WTC11 (cell line): ENCODE measurements at regions not wholly inside any gene's neighbourhood (a gene's known extent, or its start where the extent isn't known, plus 50 kb on each side); places are given as distances from the start of the nearest gene placed in this dataset.
"Not testable (repeated sequence)": the region's sequence is repeated elsewhere in the genome, so short reads cannot be mapped to it uniquely, and the experiment has no call there.

Experiments
- ATAC-seq: fragments of 200-7000 bp; cut with Tn5 transposase; 2 replicates; pipeline ENCODE4 v1.10.0; 2021; ENCODE audit warnings: mild to moderate bottlenecking, moderate library complexity
- CTCF ChIA-PET: fragments of 300-600 bp; sonication (Branson Sonifier 250); formaldehyde crosslinking; loops from one replicate; lab custom pipeline; 2021; ENCODE audit warnings: antibody characterized with exemption; lab: Charles Lee
- POLR2A ChIA-PET: fragments of 350-600 bp; sonication (Branson Sonifier 250); formaldehyde crosslinking; loops from one replicate; lab custom pipeline; 2021; ENCODE audit warnings: antibody characterized with exemption; lab: Charles Lee
- DNase-seq: peaks from one replicate; pipeline ENCODE4 v3.0.0; 2021; ENCODE audit warnings: low spot score
- H3K27ac Mint-ChIP-seq: 2 replicates; pipeline ENCODE4 v1.8.0; 2021; ENCODE audit warnings: mixed read lengths
- H3K27me3 Mint-ChIP-seq: 2 replicates; pipeline ENCODE4 v1.8.0; 2021; ENCODE audit warnings: low read depth, mild to moderate bottlenecking, moderate library complexity, mixed read lengths
- H3K36me3 Mint-ChIP-seq: 2 replicates; pipeline ENCODE4 v1.8.0; 2021; ENCODE audit warnings: mixed read lengths
- H3K4me1 Mint-ChIP-seq: 2 replicates; pipeline ENCODE4 v1.8.0; 2022; ENCODE audit warnings: mixed read lengths
- H3K4me3 Mint-ChIP-seq: 2 replicates; pipeline ENCODE4 v1.8.0; 2021; ENCODE audit warnings: mild to moderate bottlenecking, moderate library complexity, mixed read lengths
- H3K9me3 Mint-ChIP-seq: 2 replicates; pipeline ENCODE4 v1.8.0; 2021; ENCODE audit warnings: mixed read lengths
- CREM ChIP-seq: sonication (generic); formaldehyde crosslinking; IDR thresholded peaks from 2 replicates; pipeline ENCODE4 v1.8.1; 2022; ENCODE audit warnings: mild to moderate bottlenecking, missing genetic modification reagents, moderate library complexity
- ELF4 ChIP-seq: sonication (generic); formaldehyde crosslinking; IDR thresholded peaks from 2 replicates; pipeline ENCODE4 v1.8.1; 2022; ENCODE audit warnings: low read depth, mild to moderate bottlenecking, moderate library complexity, missing genetic modification reagents
- GRHL2 ChIP-seq: fragments of 250-450 bp; sonication (Bioruptor Pico); IDR thresholded peaks from 2 replicates; pipeline ENCODE4 v1.8.0; 2022; ENCODE audit warnings: mild to moderate bottlenecking, moderate library complexity; ENCODE audit not compliant: insufficient replicate concordance, severe bottlenecking
- IRF2 ChIP-seq: sonication (generic); formaldehyde crosslinking; IDR thresholded peaks from 2 replicates; pipeline ENCODE4 v1.8.0; 2022; ENCODE audit warnings: low read depth, missing genetic modification reagents, borderline replicate concordance
- JAZF1 ChIP-seq: fragments of 250-450 bp; sonication (Bioruptor Pico); IDR thresholded peaks from 2 replicates; pipeline ENCODE4 v1.9.0; 2021; ENCODE audit warnings: moderate library complexity, mild to moderate bottlenecking, inconsistent platforms
- JUN ChIP-seq: sonication (generic); formaldehyde crosslinking; IDR thresholded peaks from 2 replicates; pipeline ENCODE4 v1.8.0; 2023; ENCODE audit warnings: mild to moderate bottlenecking, missing genetic modification reagents
- KAT7 ChIP-seq: sonication (generic); formaldehyde crosslinking; IDR thresholded peaks from 2 replicates; pipeline ENCODE4 v1.8.1; 2023; ENCODE audit warnings: missing genetic modification reagents, mild to moderate bottlenecking, borderline replicate concordance
- MYBL2 ChIP-seq: sonication (generic); formaldehyde crosslinking; IDR thresholded peaks from 2 replicates; pipeline ENCODE4 v1.8.1; 2023; ENCODE audit warnings: mild to moderate bottlenecking, moderate library complexity, missing genetic modification reagents
- NFYB ChIP-seq: sonication (generic); formaldehyde crosslinking; conservative IDR thresholded peaks from 2 replicates; pipeline ENCODE4 v1.8.0; 2022; ENCODE audit warnings: low read depth, missing genetic modification reagents
- NR3C1 ChIP-seq: sonication (generic); formaldehyde crosslinking; conservative IDR thresholded peaks from 2 replicates; pipeline ENCODE4 v1.8.1; 2023; ENCODE audit warnings: low read depth, mild to moderate bottlenecking, missing genetic modification reagents
- PRDM15 ChIP-seq: sonication (generic); formaldehyde crosslinking; IDR thresholded peaks from 2 replicates; pipeline ENCODE4 v1.8.0; 2022; ENCODE audit warnings: missing genetic modification reagents
- RORB ChIP-seq: fragments of 250-450 bp; sonication (Bioruptor Pico); IDR thresholded peaks from 2 replicates; pipeline ENCODE4 v1.9.0; 2021; ENCODE audit warnings: mild to moderate bottlenecking
- SMAD4 ChIP-seq: sonication (generic); formaldehyde crosslinking; IDR thresholded peaks from 2 replicates; pipeline ENCODE4 v1.8.0; 2022; ENCODE audit warnings: mild to moderate bottlenecking, missing genetic modification reagents
- TP53 ChIP-seq: sonication (generic); formaldehyde crosslinking; IDR thresholded peaks from 2 replicates; pipeline ENCODE4 v1.8.1; 2023; ENCODE audit warnings: mild to moderate bottlenecking, missing genetic modification reagents
- ZNF263 ChIP-seq: sonication (generic); formaldehyde crosslinking; IDR thresholded peaks from 2 replicates; pipeline ENCODE4 v1.8.1; 2022; ENCODE audit warnings: low read depth, mild to moderate bottlenecking, moderate library complexity, missing genetic modification reagents
- ZNF512 ChIP-seq: sonication (generic); formaldehyde crosslinking; IDR thresholded peaks from 2 replicates; pipeline ENCODE4 v1.8.1; 2022; ENCODE audit warnings: missing genetic modification reagents, borderline replicate concordance
- ZNF532 ChIP-seq: fragments of 250-450 bp; sonication (Bioruptor Pico); IDR thresholded peaks from 2 replicates; pipeline ENCODE4 v1.9.0; 2021; ENCODE audit warnings: mild to moderate bottlenecking, borderline replicate concordance

- H3K36me3 Mint-ChIP-seq = peaks cover 2% of the 10 kb centered on the region; the same call in 1 of the 2 replicates
- DNase-seq = no peak
- ChIA-PET CTCF (no interaction called here), POLR2A (interaction anchor here (0.6 kb wide), 1 partner anchor 163 kb away, joined by 3 read pairs; no protein-coding TSS in a partner anchor)
- H3K4me1 Mint-ChIP-seq = peaks cover 34% of the 10 kb centered on the region
- TF ChIP-seq CREM (CRISPR knock-in tag) = no peak
- TF ChIP-seq RORB (CRISPR knock-in tag) = no peak
- TF ChIP-seq NR3C1 = no peak
- no peak for TF ChIP-seq IRF2
- no peak for TF ChIP-seq PRDM15 (CRISPR knock-in tag)
- TF ChIP-seq NFYB (CRISPR knock-in tag) = no peak
- no peak for TF ChIP-seq JAZF1 (CRISPR knock-in tag)
- TF ChIP-seq KAT7 (CRISPR knock-in tag) = no peak
- no peak overlapping the region for H3K4me3 Mint-ChIP-seq
- H3K9me3 Mint-ChIP-seq = peaks cover 8% of the 10 kb centered on the region
- ATAC-seq = no peak
- H3K27me3 Mint-ChIP-seq = no peaks in the 10 kb centered on the region
- no peak overlapping the region for H3K27ac Mint-ChIP-seq
Measured at GRCh38 chr5:40436535-40437237, 243.0 kb upstream of the PTGER4 start.

GRCh38 chr5:40435706-40436105 is 244.0 kb upstream of the PTGER4 start:
- CTCF ChIA-PET, H3K4me3 Mint-ChIP-seq, ATAC-seq, POLR2A ChIA-PET, H3K27me3 Mint-ChIP-seq, H3K9me3 Mint-ChIP-seq, H3K36me3 Mint-ChIP-seq, H3K27ac Mint-ChIP-seq, DNase-seq: not testable (repeated sequence)
- H3K4me1 Mint-ChIP-seq = peaks cover 34% of the 10 kb centered on the region

GRCh38 chr5:40432836-40433235 is 246.9 kb upstream of the PTGER4 start:
- Mint-ChIP-seq H3K27me3 (no peaks in the 10 kb centered on the region), H3K9me3 (no peaks in the 10 kb centered on the region), H3K4me1 (peaks cover 34% of the 10 kb centered on the region), H3K4me3 (no peak overlapping the region), H3K36me3 (no peaks in the 10 kb centered on the region), H3K27ac (no peak overlapping the region)
- CTCF ChIA-PET = no interaction called here
- POLR2A ChIA-PET = no interaction called here
- DNase-seq = no peak
- ATAC-seq = peak; percentile 64
- no peak for TF ChIP-seq MYBL2 (CRISPR knock-in tag)
- no peak for TF ChIP-seq SMAD4
- no peak for TF ChIP-seq JAZF1 (CRISPR knock-in tag)
- TF ChIP-seq GRHL2 = no peak
- no peak; the same call in 1 of the 2 replicates for TF ChIP-seq PRDM15 (CRISPR knock-in tag)
- TF ChIP-seq KAT7 (CRISPR knock-in tag) = no peak
- TF ChIP-seq TP53 (CRISPR knock-in tag) = no peak
- no peak for TF ChIP-seq JUN (CRISPR knock-in tag)
- TF ChIP-seq ELF4 (CRISPR knock-in tag) = no peak
- TF ChIP-seq ZNF512 = no peak
- no peak for TF ChIP-seq ZNF263 (CRISPR knock-in tag)
- no peak for TF ChIP-seq ZNF532 (CRISPR knock-in tag)
